SH-SY5Y (cell line): ENCODE measurements at regions not wholly inside any gene's neighbourhood (a gene's known extent, or its start where the extent isn't known, plus 50 kb on each side); places are given as distances from the start of the nearest gene placed in this dataset.

Source experiments
- GATA2 ChIP-seq: IDR thresholded peaks from 2 replicates; pipeline ENCODE4 v1.6.1; 2011; ENCODE audit warnings: mild to moderate bottlenecking, low read depth, low read length
- GATA3 ChIP-seq: IDR thresholded peaks from 2 replicates; pipeline ENCODE4 v1.6.1; 2011; ENCODE audit warnings: low read depth, mild to moderate bottlenecking, low read length, moderate library complexity

DNA sequence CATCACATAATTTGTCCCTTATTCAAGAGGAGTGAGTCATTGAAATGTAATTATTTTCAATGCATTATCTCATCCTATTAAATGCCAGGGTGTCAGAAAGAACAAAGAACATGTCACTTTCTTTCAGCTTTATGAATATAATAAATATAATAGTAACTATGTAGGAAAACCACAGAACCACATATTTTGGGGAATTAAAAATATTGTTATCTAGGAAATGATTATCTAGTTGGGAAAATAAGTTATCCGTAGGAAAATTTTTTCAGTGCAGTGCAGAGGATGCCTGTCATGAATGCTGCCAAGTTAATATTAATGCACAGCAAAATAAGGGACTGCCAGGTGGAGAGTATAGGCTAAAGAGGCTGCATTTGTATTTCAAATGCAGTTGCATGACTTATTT is 844.8 kb downstream of the MAT2B start:
- TF ChIP-seq GATA2: no peak
- TF ChIP-seq GATA3: no peak
